PFSK-1 (cell line): ENCODE measurements at regions not wholly inside any gene's neighbourhood (a gene's known extent, or its start where the extent isn't known, plus 50 kb on each side); places are given as distances from the start of the nearest gene placed in this dataset.

Source experiments
- FOXP2 ChIP-seq: optimal IDR thresholded peaks from 2 replicates; pipeline ENCODE3; 2011; ENCODE audit warnings: borderline replicate concordance, control low read depth, inconsistent platforms; ENCODE audit not compliant: insufficient read depth; ENCODE audit errors: extremely low read length, extremely low read depth
- POLR2AphosphoS5 ChIP-seq: IDR thresholded peaks from 2 replicates; pipeline ENCODE4 v1.6.1; 2012; ENCODE audit warnings: low read depth, mild to moderate bottlenecking, control low read depth, low read length, moderate library complexity
- SIN3A ChIP-seq: IDR thresholded peaks from 2 replicates; pipeline ENCODE4 v1.6.1; 2012; ENCODE audit warnings: mild to moderate bottlenecking, low read length, moderate library complexity, borderline replicate concordance; ENCODE audit not compliant: insufficient read depth
- TAF1 ChIP-seq: IDR thresholded peaks from 2 replicates; pipeline ENCODE4 v1.6.1; 2012; ENCODE audit warnings: low read length, control low read depth, borderline replicate concordance; ENCODE audit not compliant: insufficient read depth
- TF ChIP-seq, protein P1 (sequence below), 2 experiments: IDR thresholded peaks; 2 replicates each; pipeline versions ENCODE4 v1.6.1 to v1.8.0; 2011 to 2012; ENCODE audit warnings: low read depth in 2 of 2, low read length in 2 of 2, control low read depth in 1 of 2, inconsistent platforms in 1 of 2, mild to moderate bottlenecking in 1 of 2, moderate library complexity in 1 of 2; ENCODE audit not compliant: insufficient read depth in 1 of 2

DNA sequence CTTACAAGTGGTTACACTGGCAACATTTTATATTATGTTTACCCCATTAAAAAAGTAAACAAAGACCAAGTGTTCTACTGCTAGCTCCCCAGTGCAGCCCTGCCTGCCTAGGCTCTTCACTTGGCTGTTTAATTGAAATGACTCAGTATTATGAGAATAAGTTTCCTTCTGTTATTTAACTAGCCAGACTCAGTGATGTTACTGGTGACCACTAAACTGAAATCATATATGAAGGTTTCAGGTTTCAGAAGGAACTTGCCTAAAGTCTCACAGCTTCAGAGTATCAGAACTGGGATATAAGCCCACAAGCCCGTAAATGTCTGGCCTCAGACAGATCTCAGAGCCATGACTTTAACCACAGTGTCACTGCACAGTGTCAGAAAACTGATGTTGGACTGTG, 66.8 kb upstream of the EXOC4 start:
- TF ChIP-seq, protein P1, sequence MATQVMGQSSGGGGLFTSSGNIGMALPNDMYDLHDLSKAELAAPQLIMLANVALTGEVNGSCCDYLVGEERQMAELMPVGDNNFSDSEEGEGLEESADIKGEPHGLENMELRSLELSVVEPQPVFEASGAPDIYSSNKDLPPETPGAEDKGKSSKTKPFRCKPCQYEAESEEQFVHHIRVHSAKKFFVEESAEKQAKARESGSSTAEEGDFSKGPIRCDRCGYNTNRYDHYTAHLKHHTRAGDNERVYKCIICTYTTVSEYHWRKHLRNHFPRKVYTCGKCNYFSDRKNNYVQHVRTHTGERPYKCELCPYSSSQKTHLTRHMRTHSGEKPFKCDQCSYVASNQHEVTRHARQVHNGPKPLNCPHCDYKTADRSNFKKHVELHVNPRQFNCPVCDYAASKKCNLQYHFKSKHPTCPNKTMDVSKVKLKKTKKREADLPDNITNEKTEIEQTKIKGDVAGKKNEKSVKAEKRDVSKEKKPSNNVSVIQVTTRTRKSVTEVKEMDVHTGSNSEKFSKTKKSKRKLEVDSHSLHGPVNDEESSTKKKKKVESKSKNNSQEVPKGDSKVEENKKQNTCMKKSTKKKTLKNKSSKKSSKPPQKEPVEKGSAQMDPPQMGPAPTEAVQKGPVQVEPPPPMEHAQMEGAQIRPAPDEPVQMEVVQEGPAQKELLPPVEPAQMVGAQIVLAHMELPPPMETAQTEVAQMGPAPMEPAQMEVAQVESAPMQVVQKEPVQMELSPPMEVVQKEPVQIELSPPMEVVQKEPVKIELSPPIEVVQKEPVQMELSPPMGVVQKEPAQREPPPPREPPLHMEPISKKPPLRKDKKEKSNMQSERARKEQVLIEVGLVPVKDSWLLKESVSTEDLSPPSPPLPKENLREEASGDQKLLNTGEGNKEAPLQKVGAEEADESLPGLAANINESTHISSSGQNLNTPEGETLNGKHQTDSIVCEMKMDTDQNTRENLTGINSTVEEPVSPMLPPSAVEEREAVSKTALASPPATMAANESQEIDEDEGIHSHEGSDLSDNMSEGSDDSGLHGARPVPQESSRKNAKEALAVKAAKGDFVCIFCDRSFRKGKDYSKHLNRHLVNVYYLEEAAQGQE (IDR thresholded peaks at IDR 0.05; ENCODE audit: insufficient read depth in 1 of 2, low read depth in 2 of 2, low read length in 2 of 2), result no peak
- TF ChIP-seq FOXP2, result no peak

DNA sequence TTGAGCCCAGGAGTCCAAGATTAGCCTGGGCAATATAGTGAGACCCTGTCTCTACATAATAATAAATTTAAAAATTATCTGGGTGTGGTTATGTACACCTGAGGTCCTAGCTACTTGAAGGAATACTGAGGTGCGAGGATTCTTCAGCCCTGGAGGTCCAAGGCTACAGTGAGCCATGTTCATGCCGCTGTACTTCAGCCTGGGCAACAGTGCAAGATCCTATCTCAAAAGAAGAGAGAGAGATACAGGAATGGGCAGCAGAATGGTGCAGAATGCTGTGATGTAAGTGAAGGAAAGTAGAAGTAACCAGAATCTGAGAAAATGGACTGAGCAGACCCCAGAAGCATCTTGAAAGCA, 62.7 kb upstream of the EXOC4 start:
- TF ChIP-seq, protein P1 (IDR thresholded peaks at IDR 0.05; ENCODE audit: insufficient read depth in 1 of 2, low read depth in 2 of 2, low read length in 2 of 2), result no peak
- TF ChIP-seq TAF1, result no peak
- TF ChIP-seq FOXP2, result no peak

DNA sequence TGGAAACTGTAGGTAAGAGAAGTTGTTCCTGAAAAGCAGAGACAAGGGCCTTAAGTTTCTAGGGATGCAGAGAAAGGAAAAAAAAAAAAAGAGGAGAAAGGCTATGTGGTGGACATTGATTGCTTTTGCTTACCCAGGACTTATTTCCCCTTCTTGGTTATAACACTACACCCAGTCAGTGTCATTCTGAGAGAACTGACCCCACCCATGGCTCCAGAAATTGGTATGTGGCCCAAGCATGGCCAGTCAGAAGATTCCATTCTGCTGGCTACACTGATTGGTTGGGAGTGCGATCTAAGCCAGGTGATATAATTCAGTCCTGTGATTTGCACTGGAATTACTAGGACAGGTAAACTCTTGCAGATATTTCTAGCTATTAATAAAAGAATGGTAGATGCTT, 62.2 kb upstream of the EXOC4 start:
- TF ChIP-seq FOXP2 (no peak), POLR2AphosphoS5 (no peak), TAF1 (no peak)

DNA sequence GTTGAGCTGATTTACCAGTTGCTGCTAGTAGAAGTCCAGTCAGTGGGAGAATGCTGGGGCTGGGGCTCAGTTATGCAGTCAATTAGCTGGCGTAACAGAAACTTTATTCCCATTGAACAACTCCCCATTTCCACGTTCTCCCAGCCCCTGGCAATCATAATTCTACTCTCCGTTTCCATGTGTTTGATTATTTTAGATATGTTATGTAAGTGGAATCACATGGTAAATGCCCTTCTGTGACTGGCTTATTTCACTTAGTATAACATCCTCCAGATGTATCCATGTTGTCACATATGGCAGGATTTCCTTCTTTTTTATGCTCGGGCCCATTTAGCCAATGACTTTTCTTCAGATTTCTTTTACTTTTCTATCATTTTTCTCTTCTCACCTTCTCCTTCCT, 61.1 kb upstream of the EXOC4 start:
- TF ChIP-seq, protein P1 (IDR thresholded peaks at IDR 0.05; ENCODE audit: insufficient read depth in 1 of 2, low read depth in 2 of 2, low read length in 2 of 2), result no peak
- no peak for TF ChIP-seq POLR2AphosphoS5
- no peak for TF ChIP-seq TAF1
- no peak for TF ChIP-seq FOXP2
- TF ChIP-seq SIN3A, result no peak

DNA sequence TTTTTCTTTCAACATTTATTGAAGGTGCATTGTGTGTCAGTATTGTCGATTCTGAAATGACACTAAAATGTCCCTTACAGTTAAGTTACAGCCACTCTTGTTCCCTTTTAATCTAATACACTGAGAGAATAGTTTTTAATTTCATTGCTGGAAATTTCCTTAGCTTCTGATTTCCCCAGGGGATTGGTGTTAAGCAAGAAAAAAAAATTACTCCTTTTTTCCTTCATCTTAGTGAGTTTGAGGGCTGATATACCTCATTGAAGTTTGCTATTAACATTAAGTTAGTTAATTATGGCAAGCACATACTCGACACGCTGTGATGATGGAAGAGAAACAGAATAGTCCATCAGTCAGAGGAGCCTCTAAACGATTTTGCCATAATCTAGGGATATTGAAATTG, 57.0 kb upstream of the EXOC4 start:
- TF ChIP-seq SIN3A (no peak), TAF1 (no peak), FOXP2 (no peak), POLR2AphosphoS5 (no peak)
- TF ChIP-seq, protein P1 (IDR thresholded peaks at IDR 0.05; ENCODE audit: insufficient read depth in 1 of 2, low read depth in 2 of 2, low read length in 2 of 2), result no peak
